ENCODE measurements at regions not wholly inside any gene's neighbourhood (a gene's known extent, or its start where the extent isn't known, plus 50 kb on each side); places are given as distances from the start of the nearest gene placed in this dataset.

DNA sequence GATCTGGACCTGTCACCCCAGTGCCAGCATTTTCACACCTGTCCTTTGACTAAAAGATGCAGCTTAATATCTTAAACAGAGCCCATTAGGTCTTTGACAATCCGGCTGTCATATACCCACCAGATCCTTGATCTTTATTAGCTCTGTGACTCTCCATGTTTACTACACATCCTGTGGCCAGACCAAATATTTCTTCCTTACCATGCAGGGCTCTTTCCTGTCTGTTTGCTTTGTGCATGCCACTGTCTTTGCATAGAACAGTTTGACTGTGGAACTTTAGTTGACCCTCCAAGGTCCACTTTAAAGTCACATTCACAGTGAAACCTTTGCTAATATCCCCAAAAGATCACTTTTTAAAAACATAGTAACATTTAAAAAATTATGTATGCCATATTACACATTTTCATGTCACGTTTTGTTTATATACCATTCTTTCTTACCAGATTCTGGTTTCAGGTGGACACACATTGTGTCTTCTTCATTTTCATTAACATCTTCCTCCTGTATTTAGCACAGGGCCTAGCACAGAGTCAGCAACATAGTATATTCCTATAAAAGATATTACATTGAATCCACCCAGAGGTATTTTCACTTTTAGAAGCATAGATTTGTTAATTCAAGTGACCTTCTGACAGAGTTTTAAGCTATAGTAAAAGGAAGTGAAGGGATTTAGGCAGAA, 95.8 kb downstream of the RAP2B start:
- Mint-ChIP-seq H3K4me3 (peak overlapping the region; percentile 5), H3K27ac (peak overlapping the region; percentile 22; the same call in 1 of the 2 replicates), H3K27me3 (ENCODE audit: insufficient read depth) (no peaks in the 10 kb centered on the region), H3K36me3 (ENCODE audit: low read depth) (no peaks in the 10 kb centered on the region), H3K4me1 (ENCODE audit: low read depth) (peaks cover 48% of the 10 kb centered on the region), H3K9me3 (no peaks in the 10 kb centered on the region)
- no peak for DNase-seq
- TF ChIP-seq, protein P1, sequence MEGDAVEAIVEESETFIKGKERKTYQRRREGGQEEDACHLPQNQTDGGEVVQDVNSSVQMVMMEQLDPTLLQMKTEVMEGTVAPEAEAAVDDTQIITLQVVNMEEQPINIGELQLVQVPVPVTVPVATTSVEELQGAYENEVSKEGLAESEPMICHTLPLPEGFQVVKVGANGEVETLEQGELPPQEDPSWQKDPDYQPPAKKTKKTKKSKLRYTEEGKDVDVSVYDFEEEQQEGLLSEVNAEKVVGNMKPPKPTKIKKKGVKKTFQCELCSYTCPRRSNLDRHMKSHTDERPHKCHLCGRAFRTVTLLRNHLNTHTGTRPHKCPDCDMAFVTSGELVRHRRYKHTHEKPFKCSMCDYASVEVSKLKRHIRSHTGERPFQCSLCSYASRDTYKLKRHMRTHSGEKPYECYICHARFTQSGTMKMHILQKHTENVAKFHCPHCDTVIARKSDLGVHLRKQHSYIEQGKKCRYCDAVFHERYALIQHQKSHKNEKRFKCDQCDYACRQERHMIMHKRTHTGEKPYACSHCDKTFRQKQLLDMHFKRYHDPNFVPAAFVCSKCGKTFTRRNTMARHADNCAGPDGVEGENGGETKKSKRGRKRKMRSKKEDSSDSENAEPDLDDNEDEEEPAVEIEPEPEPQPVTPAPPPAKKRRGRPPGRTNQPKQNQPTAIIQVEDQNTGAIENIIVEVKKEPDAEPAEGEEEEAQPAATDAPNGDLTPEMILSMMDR (IDR thresholded peaks at IDR 0.05) = no peak

DNA sequence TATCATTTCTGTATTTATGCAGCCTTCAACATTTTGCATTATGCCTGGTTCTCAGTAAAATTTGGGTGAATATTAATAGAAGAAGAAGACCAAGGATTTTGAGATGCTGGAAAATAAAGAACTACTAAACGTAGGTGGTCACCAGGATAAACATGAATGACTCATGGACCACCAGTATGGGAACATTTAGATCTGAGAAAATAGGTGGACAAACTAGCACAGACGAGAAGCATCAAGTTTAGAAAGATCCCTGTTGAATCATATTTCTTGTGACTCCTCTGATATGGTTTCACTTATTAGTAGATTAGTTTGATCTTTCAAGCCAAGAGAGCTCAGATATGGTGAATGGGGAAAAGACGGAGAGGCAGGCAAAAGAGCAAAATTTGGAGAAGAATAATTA, 97.9 kb downstream of the RAP2B start:
- Mint-ChIP-seq H3K27ac (no peak overlapping the region), H3K4me1 (ENCODE audit: low read depth) (peaks cover 45% of the 10 kb centered on the region), H3K27me3 (ENCODE audit: insufficient read depth) (no peaks in the 10 kb centered on the region; the same call in 1 of the 2 replicates), H3K36me3 (ENCODE audit: low read depth) (no peaks in the 10 kb centered on the region), H3K9me3 (no peaks in the 10 kb centered on the region), H3K4me3 (no peak overlapping the region)
- TF ChIP-seq, protein P1 (IDR thresholded peaks at IDR 0.05) = no peak
- DNase-seq = no peak

DNA sequence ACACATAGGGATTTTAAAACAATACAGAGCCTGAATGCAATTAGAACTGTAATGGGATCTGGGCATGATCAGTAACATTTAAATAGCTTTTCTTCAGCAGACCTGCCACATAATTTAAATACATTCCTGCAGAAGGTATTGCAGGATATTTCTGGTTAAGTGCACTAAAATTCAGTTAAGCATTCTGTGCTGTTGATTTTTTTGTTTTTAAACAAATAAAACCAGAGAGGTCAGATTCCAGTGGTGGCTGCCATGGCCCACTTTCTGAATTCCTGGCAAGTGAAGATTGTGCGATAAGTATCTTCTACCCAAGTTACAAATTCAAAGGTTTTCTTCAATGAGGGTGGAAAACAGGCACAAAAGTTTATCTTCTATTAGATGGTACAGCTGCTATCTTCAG, 98.7 kb downstream of the RAP2B start:
- H3K36me3 Mint-ChIP-seq (ENCODE audit: low read depth) = no peaks in the 10 kb centered on the region
- H3K27ac Mint-ChIP-seq = no peak overlapping the region
- H3K4me3 Mint-ChIP-seq = no peak overlapping the region
- TF ChIP-seq, protein P1 (IDR thresholded peaks at IDR 0.05) = no peak
- H3K27me3 Mint-ChIP-seq (ENCODE audit: insufficient read depth) = peaks cover 2% of the 10 kb centered on the region
- no peak for DNase-seq
- no peaks in the 10 kb centered on the region for H3K9me3 Mint-ChIP-seq
- peaks cover 43% of the 10 kb centered on the region for H3K4me1 Mint-ChIP-seq (ENCODE audit: low read depth)

DNA sequence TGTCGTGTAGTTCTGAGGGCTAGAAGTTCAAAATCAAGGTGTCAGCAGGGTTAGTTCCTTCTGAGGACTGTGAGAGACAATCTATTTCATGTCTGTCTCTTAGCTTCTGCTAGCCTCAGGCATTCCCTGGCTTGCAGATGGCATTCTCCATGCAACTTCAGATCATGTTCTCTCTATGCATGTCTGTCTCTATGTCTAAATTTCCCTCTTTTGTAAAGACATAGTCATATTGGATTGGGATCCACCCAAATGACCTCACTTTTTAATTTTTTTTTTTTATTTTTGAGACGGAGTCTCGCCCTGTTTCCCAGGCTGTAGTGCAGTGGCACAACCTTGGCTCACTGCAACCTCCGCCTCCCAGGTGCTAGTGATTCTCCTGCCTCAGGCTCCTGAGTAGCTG, 104.6 kb downstream of the RAP2B start:
- Mint-ChIP-seq H3K27me3 (ENCODE audit: insufficient read depth) (peaks cover 2% of the 10 kb centered on the region), H3K4me3 (no peak overlapping the region), H3K27ac (no peak overlapping the region), H3K9me3 (peaks cover 3% of the 10 kb centered on the region; the same call in 1 of the 2 replicates), H3K4me1 (ENCODE audit: low read depth) (no peaks in the 10 kb centered on the region), H3K36me3 (ENCODE audit: low read depth) (peaks cover 4% of the 10 kb centered on the region; the same call in 1 of the 2 replicates)
- TF ChIP-seq, protein P1 (IDR thresholded peaks at IDR 0.05) = no peak
- no peak for DNase-seq

DNA sequence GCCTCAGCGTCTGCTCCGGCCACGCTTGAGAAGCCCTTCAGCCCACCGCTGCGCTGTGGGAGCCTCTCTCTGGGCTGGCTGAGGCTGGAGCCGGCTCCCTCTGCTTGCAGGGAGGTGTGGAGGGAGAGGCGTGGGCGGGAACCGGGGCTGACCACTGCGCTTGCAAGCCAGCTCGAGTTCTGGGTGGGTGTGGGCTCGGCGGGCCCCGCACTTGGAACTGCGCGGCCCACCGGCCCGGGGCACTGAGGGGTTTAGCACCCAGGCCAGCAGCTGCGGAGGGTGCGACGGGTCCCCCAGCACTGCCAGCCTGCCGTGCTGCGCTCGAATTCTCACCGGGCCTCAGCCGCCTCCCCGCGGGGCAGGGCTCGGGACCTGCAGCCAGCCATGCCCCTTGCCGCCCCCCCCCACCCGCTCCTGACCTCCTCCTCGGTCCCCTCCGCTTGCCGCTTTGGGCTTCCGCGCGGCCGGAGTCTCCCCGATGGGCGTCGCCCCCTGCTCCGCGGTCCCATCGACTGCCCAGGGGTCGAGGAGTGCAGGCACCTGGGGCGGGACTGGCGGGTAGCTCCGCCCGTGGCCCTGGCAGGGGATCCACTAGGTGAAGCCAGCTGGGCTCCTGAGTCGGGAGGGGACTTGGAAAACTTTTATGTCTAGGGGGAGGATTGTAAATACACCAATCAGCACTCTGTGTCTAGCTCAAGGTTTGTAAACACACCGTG, 106.7 kb downstream of the RAP2B start:
- Mint-ChIP-seq H3K9me3 (peaks cover 3% of the 10 kb centered on the region; the same call in 1 of the 2 replicates), H3K27ac (no peak overlapping the region), H3K4me1 (ENCODE audit: low read depth) (peaks cover 13% of the 10 kb centered on the region), H3K4me3 (no peak overlapping the region), H3K27me3 (ENCODE audit: insufficient read depth) (peaks cover 2% of the 10 kb centered on the region), H3K36me3 (ENCODE audit: low read depth) (peaks cover 4% of the 10 kb centered on the region; the same call in 1 of the 2 replicates)
- TF ChIP-seq, protein P1 (IDR thresholded peaks at IDR 0.05) = no peak
- no peak for DNase-seq
